IMR-90 (cell line): ENCODE measurements at regions not wholly inside any gene's neighbourhood (a gene's known extent, or its start where the extent isn't known, plus 50 kb on each side); places are given as distances from the start of the nearest gene placed in this dataset.

Experiments
- ATAC-seq: fragments of 200-7000 bp; cut with Tn5 transposase; 2 replicates; pipeline ENCODE4 v1.9.1; 2020; ENCODE audit warnings: low read depth, mild to moderate bottlenecking, moderate library complexity
- BruUV-seq: library from RNA; stranded (reverse); fragments of 400-500 nt; replicated peaks from 2 replicates; lab custom pipeline; 2021; lab: Mats Ljungman, UMichigan
- CTCF ChIA-PET: fragments of 300-600 bp; formaldehyde crosslinking; extraction: SDS; loops from one replicate; lab custom pipeline; 2021; ENCODE audit warnings: antibody characterized with exemption; lab: Yijun Ruan, JAX
- POLR2A ChIA-PET: fragments of 300-600 bp; sonication (Branson Sonifier 250); formaldehyde crosslinking; loops from one replicate; lab custom pipeline; 2022; ENCODE audit warnings: antibody characterized with exemption; ENCODE audit not compliant: unreplicated experiment; lab: Charles Lee
- DNase-seq: peaks from one replicate; pipeline ENCODE4 v3.0.0; 2013
- H2AFZ ChIP-seq: replicated peaks from 2 replicates; pipeline ENCODE3; 2013; ENCODE audit warnings: low read length, mild to moderate bottlenecking; ENCODE audit not compliant: poor library complexity
- H2AK5ac ChIP-seq: 2 replicates; pipeline ENCODE4 v1.6.1; 2013; ENCODE audit warnings: low read depth, low read length, inconsistent platforms
- H2AK9ac ChIP-seq: replicated peaks from 2 replicates; pipeline ENCODE3; 2013; ENCODE audit warnings: mild to moderate bottlenecking, low read depth, low read length, moderate library complexity; ENCODE audit not compliant: poor library complexity
- H2BK120ac ChIP-seq: 2 replicates; pipeline ENCODE4 v1.6.1; 2013; ENCODE audit warnings: low read depth, low read length, inconsistent platforms
- H2BK15ac ChIP-seq: 3 replicates; pipeline ENCODE4 v1.6.1; 2013; ENCODE audit warnings: low read depth, low read length, inconsistent platforms
- H2BK20ac ChIP-seq: 2 replicates; pipeline ENCODE4 v1.6.1; 2013; ENCODE audit warnings: low read depth, mild to moderate bottlenecking, inconsistent platforms, low read length, moderate library complexity
- H2BK5ac ChIP-seq: 2 replicates; pipeline ENCODE4 v1.6.1; 2013; ENCODE audit warnings: mild to moderate bottlenecking, low read depth, low read length, inconsistent platforms; ENCODE audit not compliant: poor library complexity, severe bottlenecking
- H3K14ac ChIP-seq: replicated peaks from 2 replicates; pipeline ENCODE4 v1.6.1; 2013; ENCODE audit warnings: low read depth, low read length, inconsistent platforms
- H3K18ac ChIP-seq: 2 replicates; pipeline ENCODE4 v1.6.1; 2013; ENCODE audit warnings: low read depth, low read length, control low read depth
- H3K23ac ChIP-seq: 2 replicates; pipeline ENCODE4 v1.6.1; 2013; ENCODE audit warnings: low read depth, low read length, inconsistent platforms
- H3K27ac ChIP-seq: 2 replicates; pipeline ENCODE4 v1.5.1; 2013; ENCODE audit warnings: mild to moderate bottlenecking, control low read depth, low read length; ENCODE audit not compliant: insufficient read depth
- H3K27me3 ChIP-seq: 2 replicates; pipeline ENCODE4 v1.6.1; 2013; ENCODE audit warnings: low read length; ENCODE audit not compliant: control insufficient read depth, insufficient read depth
- H3K36me3 ChIP-seq: 2 replicates; pipeline ENCODE4 v1.6.1; 2013; ENCODE audit warnings: low read length, mixed read lengths; ENCODE audit not compliant: control insufficient read depth, insufficient read depth
- H3K4ac ChIP-seq: 2 replicates; pipeline ENCODE4 v1.6.1; 2013; ENCODE audit warnings: low read depth, low read length, inconsistent platforms
- H3K4me1 ChIP-seq: 2 replicates; pipeline ENCODE4 v1.6.1; 2013; ENCODE audit warnings: low read length, mixed read lengths; ENCODE audit not compliant: control insufficient read depth, insufficient read depth
- H3K4me2 ChIP-seq: 2 replicates; pipeline ENCODE4 v1.6.1; 2013; ENCODE audit warnings: low read depth, mild to moderate bottlenecking, control low read depth, low read length, moderate library complexity
- H3K4me3 ChIP-seq: 2 replicates; pipeline ENCODE4 v1.5.1; 2013; ENCODE audit warnings: low read depth, mild to moderate bottlenecking, control low read depth, low read length, moderate library complexity; ENCODE audit not compliant: insufficient read depth
- H3K56ac ChIP-seq: 2 replicates; pipeline ENCODE4 v1.6.1; 2013; ENCODE audit warnings: low read length, inconsistent platforms; ENCODE audit not compliant: insufficient read depth; ENCODE audit errors: extremely low read depth
- H3K79me1 ChIP-seq, 2 experiments: 2 replicates each; pipeline ENCODE4 v1.6.1; 2013; ENCODE audit warnings: low read length in 2 of 2, inconsistent platforms in 1 of 2, low read depth in 1 of 2
- H3K9ac ChIP-seq: 2 replicates; pipeline ENCODE4 v1.6.1; 2013; ENCODE audit warnings: low read depth, low read length, control low read depth
- H3K9me1 ChIP-seq: 2 replicates; pipeline ENCODE4 v1.6.1; 2013; ENCODE audit warnings: low read length, inconsistent platforms; ENCODE audit not compliant: insufficient read depth
- H3K9me3 ChIP-seq: 2 replicates; pipeline ENCODE4 v1.6.1; 2013; ENCODE audit warnings: low read length; ENCODE audit not compliant: control insufficient read depth, insufficient read depth
- H4K20me1 ChIP-seq: 2 replicates; pipeline ENCODE4 v1.6.1; 2013; ENCODE audit warnings: low read length, inconsistent platforms; ENCODE audit not compliant: insufficient read depth
- H4K5ac ChIP-seq: 2 replicates; pipeline ENCODE4 v1.6.1; 2013; ENCODE audit warnings: mild to moderate bottlenecking, low read depth, low read length, control low read depth
- H4K8ac ChIP-seq, 2 experiments: 2 replicates each; pipeline ENCODE4 v1.6.1; 2013; ENCODE audit warnings: low read depth in 2 of 2, low read length in 2 of 2, control low read depth in 1 of 2, inconsistent platforms in 1 of 2
- H4K91ac ChIP-seq: 2 replicates; pipeline ENCODE4 v1.6.1; 2013; ENCODE audit warnings: low read depth, low read length, inconsistent platforms; ENCODE audit not compliant: insufficient read depth
- FOS ChIP-seq: fragments of 150-350 bp; IDR thresholded peaks from 2 replicates; pipeline ENCODE4 v1.6.1; 2016; ENCODE audit warnings: low read depth, low read length
- WGBS, 2 experiments: methylation state at CpG; one replicate each; pipeline versions ENCODE4 v1.1.5 to v1.1.7; 2013; ENCODE audit warnings: missing lambda C conversion rate in 2 of 2; ENCODE audit not compliant: insufficient read length in 1 of 2; ENCODE audit errors: extremely low coverage in 2 of 2; 5-methylcytosine and 5-hydroxymethylcytosine counted together
- dilution Hi-C: fragments of 300-500 bp; cut with HindIII; formaldehyde crosslinking; loops from one replicate; pipeline ENCODE4 v1.14.3; 2018; ENCODE audit warnings: low sequenced_read_pairs; ENCODE audit not compliant: unreplicated experiment
- in situ Hi-C: fragments of 300-500 bp; cut with MboI; formaldehyde crosslinking; loops from 3 replicates; pipeline ENCODE4 v1.14.3; 2019; ENCODE audit warnings: low sequenced_read_pairs, inconsistent platforms, mixed read lengths
- intact Hi-C: fragments of 100-400 bp; cut with micrococcal nuclease; formaldehyde crosslinking; loops from 2 replicates; pipeline ENCODE4 v1.10.0; 2022

GRCh38 chr2:216784456-216784855 is 75.4 kb downstream of the TNP1 start:
- no TSS peak for BruUV-seq
- H3K27me3 ChIP-seq = no peaks in the 10 kb centered on the region; the same call in 1 of the 2 replicates
- WGBS, 2 experiments = 83% methylated on average over 1 of the region's 3 CpGs; no CpG with 5 or more reads in 1 of the 2 experiments
- H3K27ac ChIP-seq = no peak overlapping the region
- no peak overlapping the region for H2AK5ac ChIP-seq
- H2BK5ac ChIP-seq = no peak overlapping the region
- no peak for TF ChIP-seq FOS
- H2BK120ac ChIP-seq = no peak overlapping the region
- H3K4me1 ChIP-seq = peaks cover 4% of the 10 kb centered on the region; the same call in 1 of the 2 replicates
- no peak overlapping the region for H2AFZ ChIP-seq
- no peaks in the 10 kb centered on the region for H3K9me3 ChIP-seq
- intact Hi-C loops = no loop called here
- no peaks in the 10 kb centered on the region for H4K20me1 ChIP-seq
- H2BK15ac ChIP-seq = no peak overlapping the region
- H4K5ac ChIP-seq = no peak overlapping the region
- ATAC-seq (no peak), DNase-seq (no peak)
- H3K9ac ChIP-seq = no peak overlapping the region
- H3K4me3 ChIP-seq = no peak overlapping the region
- H3K79me1 ChIP-seq = no peaks in the 10 kb centered on the region
- in situ Hi-C loops = no loop called here
- H4K8ac ChIP-seq = no peak overlapping the region
- no peaks in the 10 kb centered on the region for H3K9me1 ChIP-seq
- no peak overlapping the region for H3K14ac ChIP-seq
- ChIA-PET POLR2A (no interaction called here), CTCF (interaction anchor here (0.7 kb wide), 1 partner anchor 86 kb away, joined by 3 read pairs; no protein-coding TSS in a partner anchor)
- H2AK9ac ChIP-seq = no peak overlapping the region
- H3K4me2 ChIP-seq = no peak overlapping the region
- no peak overlapping the region for H4K91ac ChIP-seq
- no peaks in the 10 kb centered on the region for H3K36me3 ChIP-seq
- no peak overlapping the region for H3K56ac ChIP-seq
- no peak overlapping the region for H3K4ac ChIP-seq
- H3K18ac ChIP-seq = no peak overlapping the region
- no peak overlapping the region for H2BK20ac ChIP-seq
- dilution Hi-C loops = no loop called here
- H3K23ac ChIP-seq = no peak overlapping the region
